OCI-LY3 (cell line): ENCODE measurements at regions not wholly inside any gene's neighbourhood (a gene's known extent, or its start where the extent isn't known, plus 50 kb on each side); places are given as distances from the start of the nearest gene placed in this dataset.
A peak's percentile ranks its signal among the peaks of the same experiment; 100 is the strongest.

Experiments
- H2AFZ ChIP-seq: fragments of 200-600, 300-600 bp; shearing (Covaris generic); 2 replicates; pipeline ENCODE4 v1.6.0; 2014; ENCODE audit warnings: antibody characterized with exemption, low read depth, low read length
- H3K27ac ChIP-seq: fragments of 200-600, 300-600 bp; sonication (generic); 2 replicates; pipeline ENCODE4 v1.5.1; 2014; ENCODE audit warnings: mild to moderate bottlenecking, low read length, moderate library complexity, mixed read lengths
- H3K27me3 ChIP-seq: fragments of 200-600, 300-600 bp; sonication (generic); 2 replicates; pipeline ENCODE4 v1.6.1; 2014; ENCODE audit warnings: low read depth, low read length, mixed read lengths
- H3K36me3 ChIP-seq: fragments of 200-600, 300-600 bp; sonication (generic); replicated peaks from 2 replicates; pipeline ENCODE3; 2014; ENCODE audit warnings: low read depth, low read length, mixed read lengths
- H3K4me1 ChIP-seq: fragments of 300-600, 200-600 bp; sonication (generic); 2 replicates; pipeline ENCODE4 v1.6.1; 2014; ENCODE audit warnings: low read length, mixed read lengths
- H3K4me2 ChIP-seq: fragments of 200-600, 300-600 bp; sonication (generic); 2 replicates; pipeline ENCODE4 v1.6.1; 2014; ENCODE audit warnings: low read length, mixed read lengths
- H3K4me3 ChIP-seq: fragments of 300-600, 200-600 bp; sonication (generic); 2 replicates; pipeline ENCODE4 v1.5.1; 2014; ENCODE audit warnings: antibody characterized with exemption, mild to moderate bottlenecking, low read length, moderate library complexity
- H3K79me2 ChIP-seq: fragments of 300-600, 200-600 bp; shearing (Covaris generic); 2 replicates; pipeline ENCODE4 v1.6.1; 2014; ENCODE audit warnings: mild to moderate bottlenecking, low read length, mixed read lengths
- H3K9ac ChIP-seq: fragments of 300-600, 200-600 bp; shearing (Covaris generic); 2 replicates; pipeline ENCODE4 v1.6.0; 2014; ENCODE audit warnings: mild to moderate bottlenecking, low read length, moderate library complexity
- H3K9me3 ChIP-seq: fragments of 200-600, 300-600 bp; shearing (Covaris generic); 2 replicates; pipeline ENCODE4 v1.6.1; 2014; ENCODE audit warnings: low read length, mixed read lengths; ENCODE audit not compliant: insufficient read depth
- H4K20me1 ChIP-seq: fragments of 200-600, 300-600 bp; sonication (generic); 2 replicates; pipeline ENCODE4 v1.6.1; 2016; ENCODE audit warnings: low read length, mixed read lengths; ENCODE audit not compliant: insufficient read depth
- CTCF ChIP-seq: fragments of 200-600, 300-600 bp; sonication (generic); IDR thresholded peaks from 2 replicates; pipeline ENCODE4 v1.5.1; 2014; ENCODE audit warnings: antibody characterized with exemption, low read length, low read depth
- EZH2phosphoT487 ChIP-seq: fragments of 200-600 bp; shearing (Covaris generic); IDR thresholded peaks from 2 replicates; pipeline ENCODE4 v1.6.1; 2018; ENCODE audit warnings: antibody characterized with exemption, mixed run types, low read depth

- no peak overlapping the region for H2AFZ ChIP-seq
- H3K27me3 ChIP-seq: no peaks in the 10 kb centered on the region
- no peaks in the 10 kb centered on the region; the same call in 1 of the 2 replicates for H3K9me3 ChIP-seq
- no peak overlapping the region for H3K4me3 ChIP-seq
- H3K4me1 ChIP-seq: peaks cover 76% of the 10 kb centered on the region
- H3K27ac ChIP-seq: peak overlapping the region; percentile 79
- no peak overlapping the region for H3K4me2 ChIP-seq
- H3K79me2 ChIP-seq: no peaks in the 10 kb centered on the region
- TF ChIP-seq EZH2phosphoT487 (no peak), CTCF (0 out of 2 replicates have a peak, but pooled peaks have one; percentile 8)
- H3K9ac ChIP-seq: peak overlapping the region; percentile 5; the same call in 1 of the 2 replicates
- peaks cover 13% of the 10 kb centered on the region for H3K36me3 ChIP-seq
- H4K20me1 ChIP-seq: no peaks in the 10 kb centered on the region
Observed at GRCh38 chr4:26127851-26128337, 192.9 kb upstream of the RBPJ start.

GRCh38 chr4:26130173-26130572 is 190.6 kb upstream of the RBPJ start:
- TF ChIP-seq CTCF: no peak
- no peak for TF ChIP-seq EZH2phosphoT487
- H3K4me2 ChIP-seq: peak overlapping the region; percentile 75
- 0 out of 2 replicates have a peak overlapping the region, but pooled peaks have one; percentile 3 for H2AFZ ChIP-seq
- peaks cover 91% of the 10 kb centered on the region for H3K4me1 ChIP-seq
- peak overlapping the region; percentile 95 for H3K27ac ChIP-seq
- H3K27me3 ChIP-seq: no peaks in the 10 kb centered on the region
- peak overlapping the region; percentile 79 for H3K9ac ChIP-seq
- H3K9me3 ChIP-seq: no peaks in the 10 kb centered on the region; the same call in 1 of the 2 replicates
- no peaks in the 10 kb centered on the region for H3K79me2 ChIP-seq
- peak overlapping the region; percentile 38 for H3K4me3 ChIP-seq
- no peaks in the 10 kb centered on the region for H4K20me1 ChIP-seq
- H3K36me3 ChIP-seq: peaks cover 13% of the 10 kb centered on the region

- no peak for TF ChIP-seq CTCF
- TF ChIP-seq EZH2phosphoT487: no peak
- Histone ChIP-seq H3K9me3 (no peaks in the 10 kb centered on the region; the same call in 1 of the 2 replicates), H3K36me3 (peaks cover 17% of the 10 kb centered on the region), H2AFZ (0 out of 2 replicates have a peak overlapping the region, but pooled peaks have one; percentile 3), H4K20me1 (no peaks in the 10 kb centered on the region), H3K4me1 (peaks cover 86% of the 10 kb centered on the region), H3K4me2 (peak overlapping the region; percentile 75), H3K27me3 (no peaks in the 10 kb centered on the region), H3K79me2 (no peaks in the 10 kb centered on the region), H3K4me3 (peak overlapping the region; percentile 38), H3K9ac (peak overlapping the region; percentile 79), H3K27ac (peak overlapping the region; percentile 95)
Observed at GRCh38 chr4:26130841-26131432, 189.9 kb upstream of the RBPJ start.

- Histone ChIP-seq H3K4me2 (peak overlapping the region; percentile 75), H3K4me3 (peak overlapping the region; percentile 17; the same call in 1 of the 2 replicates), H3K27me3 (no peaks in the 10 kb centered on the region), H3K9me3 (no peaks in the 10 kb centered on the region; the same call in 1 of the 2 replicates), H3K79me2 (no peaks in the 10 kb centered on the region), H4K20me1 (no peaks in the 10 kb centered on the region), H2AFZ (no peak overlapping the region), H3K27ac (peak overlapping the region; percentile 95), H3K9ac (peak overlapping the region; percentile 79), H3K4me1 (peaks cover 86% of the 10 kb centered on the region), H3K36me3 (peaks cover 17% of the 10 kb centered on the region)
- TF ChIP-seq CTCF: no peak
Observed at GRCh38 chr4:26131711-26132110, 189.1 kb upstream of the RBPJ start.
